Stimulated activated CD8-positive, alpha-beta memory T cell treated with anti-CD3 and anti-CD28 coated beads, Interleukin-2, amount 100 ng/mL, for 48 hours (primary cell): ENCODE measurements at regions not wholly inside any gene's neighbourhood (a gene's known extent, or its start where the extent isn't known, plus 50 kb on each side); places are given as distances from the start of the nearest gene placed in this dataset.

Source experiments
- DNase-seq, 2 donors: peaks; one replicate each; pipeline ENCODE4 v3.0.0-alpha.2; 2020; ENCODE audit warnings: low read depth in 2 of 2

DNA sequence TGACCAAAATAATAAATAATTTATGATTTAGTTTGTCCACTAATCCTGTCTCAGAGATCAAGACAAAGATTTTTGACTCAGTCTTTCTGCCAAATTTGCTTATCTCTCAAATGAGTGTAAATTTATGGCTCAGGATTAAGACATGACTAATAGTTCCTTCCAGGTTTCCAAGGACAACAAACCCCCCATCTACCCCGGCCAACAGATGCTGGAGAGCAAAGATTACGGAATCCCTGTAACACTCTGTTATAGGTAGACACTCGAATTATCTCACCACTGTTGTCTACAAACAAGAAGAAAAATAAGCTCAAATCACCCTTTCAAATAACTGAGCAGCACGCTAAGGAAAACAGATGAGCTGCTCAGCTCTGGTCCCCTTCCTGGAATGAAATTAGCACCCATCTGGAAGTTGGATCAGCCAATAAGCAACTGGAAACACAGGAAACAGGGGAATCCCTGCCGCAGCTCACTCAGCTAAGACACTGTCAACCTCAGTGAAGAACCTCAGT is 56.8 kb upstream of the SVIL start:
- DNase-seq, result no peak

DNA sequence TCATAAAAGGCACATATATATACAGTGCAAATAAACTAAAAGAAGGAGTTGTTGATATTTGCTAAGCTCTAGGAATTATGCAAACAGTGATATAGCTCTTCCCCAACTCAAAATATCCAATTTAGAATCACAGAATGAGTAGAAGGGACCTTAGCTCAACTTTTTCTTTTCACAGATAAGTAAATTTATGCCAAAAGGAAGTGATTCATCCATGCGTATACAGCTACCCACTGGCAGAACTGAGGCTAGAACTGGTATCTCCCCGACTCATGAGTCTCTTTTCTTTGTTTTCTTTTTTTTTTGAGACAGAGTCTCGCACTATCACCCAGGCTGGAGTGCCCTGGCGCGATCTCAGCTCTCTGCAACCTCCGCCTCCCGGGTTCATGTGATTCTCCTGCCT is 54.2 kb upstream of the SVIL start:
- DNase-seq, result no peak

DNA sequence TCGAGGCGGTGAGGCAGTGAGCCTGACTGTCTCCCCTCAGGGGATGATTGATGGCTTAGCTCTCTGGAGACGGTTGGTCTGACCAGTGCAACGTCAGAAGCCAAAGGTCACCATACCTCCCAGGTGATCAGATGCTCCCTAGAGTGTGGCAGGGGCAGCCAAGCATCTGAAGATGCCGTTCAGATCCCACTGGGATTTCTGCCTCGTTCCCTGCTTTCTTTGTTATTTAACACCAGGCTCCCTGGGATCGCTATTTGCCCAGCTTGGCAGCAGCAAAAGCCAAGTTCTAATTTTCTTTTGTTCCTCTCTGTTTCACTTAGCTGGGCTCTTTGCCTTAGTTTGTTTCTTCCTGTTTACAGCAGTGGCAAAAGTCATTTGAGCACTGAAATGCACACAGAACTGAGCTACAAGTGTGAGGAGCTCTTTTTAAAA is 53.5 kb upstream of the SVIL start:
- DNase-seq, result no peak

DNA sequence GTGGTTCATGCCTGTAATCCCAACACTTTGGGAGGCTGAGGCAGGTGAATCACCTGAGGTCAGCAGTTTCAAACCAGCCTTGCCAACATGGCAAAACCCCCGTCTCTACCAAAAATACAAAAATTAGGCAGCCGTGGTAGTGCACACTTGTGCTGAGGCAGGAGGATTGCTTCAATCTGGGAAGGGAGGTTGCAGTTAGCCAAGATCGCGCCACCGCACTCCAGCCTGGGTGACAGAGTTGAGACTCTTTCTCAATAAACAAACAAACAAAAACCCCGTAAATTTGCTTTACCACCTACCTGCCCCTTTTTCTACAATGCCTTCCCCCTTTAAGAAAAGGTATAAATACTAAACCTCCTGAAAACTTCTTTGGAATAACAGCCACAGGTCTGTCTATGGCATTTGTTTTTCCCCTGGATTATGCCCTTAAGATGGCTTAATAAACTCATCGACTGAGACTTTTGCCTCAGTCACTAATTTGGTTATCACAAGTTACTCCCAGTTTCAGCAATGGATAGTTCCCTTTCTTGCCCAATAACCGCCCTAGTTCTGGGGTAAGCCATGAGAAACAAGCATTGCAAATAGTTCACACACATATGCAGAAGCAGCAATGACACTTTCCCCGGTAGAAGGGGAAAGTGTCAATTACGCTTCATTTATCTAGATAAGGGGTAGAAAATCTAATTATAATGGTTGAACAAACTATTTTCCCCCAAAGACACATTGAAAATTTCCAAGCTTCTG is 52.8 kb upstream of the SVIL start:
- DNase-seq, result no peak

DNA sequence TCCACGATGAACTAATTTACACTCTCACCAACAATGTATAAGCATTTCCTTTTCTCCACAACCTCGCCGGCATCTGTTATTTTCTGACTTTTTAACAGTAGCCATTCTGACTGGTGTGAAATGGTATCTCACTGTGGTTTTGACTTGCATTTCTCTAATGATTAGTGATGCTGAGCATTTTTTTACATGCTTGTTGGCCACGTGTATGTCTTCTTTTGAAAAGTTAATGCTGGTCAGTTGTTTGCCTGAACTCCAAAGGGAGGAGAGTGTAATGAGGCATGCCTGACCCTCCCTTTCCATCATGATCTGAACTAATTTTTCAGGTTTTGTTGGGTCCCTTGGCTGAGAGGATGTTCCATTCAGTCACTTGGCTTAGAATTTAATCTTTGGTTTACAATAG is 50.7 kb upstream of the SVIL start:
- DNase-seq, result no peak
